Hepatocyte (in vitro differentiated cells): ENCODE measurements at regions not wholly inside any gene's neighbourhood (a gene's known extent, or its start where the extent isn't known, plus 50 kb on each side); places are given as distances from the start of the nearest gene placed in this dataset.

Experiments used
- EZH2 ChIP-seq: fragments of 200-600 bp; sonication (generic); IDR thresholded peaks from 2 replicates; pipeline ENCODE4 v1.6.1; 2016; ENCODE audit warnings: antibody characterized with exemption, mild to moderate bottlenecking, borderline replicate concordance
- EZH2phosphoT487 ChIP-seq: fragments of 200-600 bp; sonication (generic); IDR thresholded peaks from one replicate; pipeline ENCODE4 v1.6.1; 2018; ENCODE audit warnings: antibody characterized with exemption, mild to moderate bottlenecking, low read depth, moderate library complexity; ENCODE audit not compliant: unreplicated experiment, severe bottlenecking
- TF ChIP-seq, protein P1 (sequence below): fragments of 200-600 bp; sonication (generic); IDR thresholded peaks from 2 replicates; pipeline ENCODE4 v1.5.1; 2016; ENCODE audit warnings: antibody characterized with exemption, mild to moderate bottlenecking; ENCODE audit not compliant: poor library complexity

DNA sequence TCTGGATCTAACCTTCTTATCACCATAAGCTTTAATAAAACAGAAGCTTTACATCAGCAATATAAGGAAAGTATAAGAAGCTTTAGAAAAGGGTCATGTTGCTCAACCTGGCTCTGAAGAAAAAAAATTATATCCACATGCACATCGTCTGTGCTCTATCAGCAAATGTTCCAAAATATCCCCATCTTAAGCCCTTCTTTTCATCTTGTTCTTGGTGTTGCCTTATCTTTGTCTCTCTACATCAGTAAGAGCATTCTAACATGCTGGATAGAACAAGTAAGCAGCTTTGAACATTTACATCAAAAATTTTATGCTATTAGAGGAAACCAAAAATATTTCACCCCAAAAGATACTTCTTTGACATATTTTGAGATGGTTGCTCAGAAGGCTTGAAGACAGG is 157.8 kb upstream of the SNX7 start:
- TF ChIP-seq, protein P1, sequence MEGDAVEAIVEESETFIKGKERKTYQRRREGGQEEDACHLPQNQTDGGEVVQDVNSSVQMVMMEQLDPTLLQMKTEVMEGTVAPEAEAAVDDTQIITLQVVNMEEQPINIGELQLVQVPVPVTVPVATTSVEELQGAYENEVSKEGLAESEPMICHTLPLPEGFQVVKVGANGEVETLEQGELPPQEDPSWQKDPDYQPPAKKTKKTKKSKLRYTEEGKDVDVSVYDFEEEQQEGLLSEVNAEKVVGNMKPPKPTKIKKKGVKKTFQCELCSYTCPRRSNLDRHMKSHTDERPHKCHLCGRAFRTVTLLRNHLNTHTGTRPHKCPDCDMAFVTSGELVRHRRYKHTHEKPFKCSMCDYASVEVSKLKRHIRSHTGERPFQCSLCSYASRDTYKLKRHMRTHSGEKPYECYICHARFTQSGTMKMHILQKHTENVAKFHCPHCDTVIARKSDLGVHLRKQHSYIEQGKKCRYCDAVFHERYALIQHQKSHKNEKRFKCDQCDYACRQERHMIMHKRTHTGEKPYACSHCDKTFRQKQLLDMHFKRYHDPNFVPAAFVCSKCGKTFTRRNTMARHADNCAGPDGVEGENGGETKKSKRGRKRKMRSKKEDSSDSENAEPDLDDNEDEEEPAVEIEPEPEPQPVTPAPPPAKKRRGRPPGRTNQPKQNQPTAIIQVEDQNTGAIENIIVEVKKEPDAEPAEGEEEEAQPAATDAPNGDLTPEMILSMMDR: no peak
- TF ChIP-seq EZH2 (no peak), EZH2phosphoT487 (no peak)
